MM.1S (cell line): ENCODE measurements at regions not wholly inside any gene's neighbourhood (a gene's known extent, or its start where the extent isn't known, plus 50 kb on each side); places are given as distances from the start of the nearest gene placed in this dataset.

ENCODE experiments used
- DNase-seq: peaks from one replicate; pipeline ENCODE4 v3.0.0-alpha.2; 2015
- H2AFZ ChIP-seq: fragments of 300-600 bp; sonication (generic); 2 replicates; pipeline ENCODE4 v1.6.0; 2016; ENCODE audit warnings: antibody characterized with exemption, low read length
- H3F3A ChIP-seq: fragments of 300-600 bp; sonication (generic); 2 replicates; pipeline ENCODE4 v1.6.1; 2016; ENCODE audit warnings: mild to moderate bottlenecking, antibody characterized with exemption, low read length, moderate library complexity, mixed read lengths; ENCODE audit not compliant: insufficient read depth
- H3K27ac ChIP-seq: fragments of 300-600 bp; sonication (generic); 2 replicates; pipeline ENCODE4 v1.5.1; 2016; ENCODE audit warnings: mild to moderate bottlenecking, low read length
- H3K27me3 ChIP-seq: fragments of 300-600 bp; sonication (generic); replicated peaks from 2 replicates; pipeline ENCODE4 v1.6.0; 2016; ENCODE audit warnings: low read length; ENCODE audit not compliant: insufficient read depth
- H3K36me3 ChIP-seq: fragments of 300-600 bp; sonication (generic); replicated peaks from 2 replicates; pipeline ENCODE4 v1.6.1; 2016; ENCODE audit warnings: mild to moderate bottlenecking, low read length, mixed read lengths; ENCODE audit not compliant: insufficient read depth
- H3K4me1 ChIP-seq: fragments of 300-600 bp; sonication (generic); 2 replicates; pipeline ENCODE4 v1.6.1; 2016; ENCODE audit warnings: low read length, mixed read lengths
- H3K4me2 ChIP-seq: fragments of 300-600 bp; sonication (generic); 2 replicates; pipeline ENCODE4 v1.6.0; 2016; ENCODE audit warnings: low read depth, low read length
- H3K4me3 ChIP-seq: fragments of 300-600 bp; sonication (generic); 2 replicates; pipeline ENCODE4 v1.5.1; 2016; ENCODE audit warnings: low read length, mixed read lengths
- H3K79me2 ChIP-seq: fragments of 300-600 bp; sonication (generic); 2 replicates; pipeline ENCODE4 v1.6.1; 2016; ENCODE audit warnings: mixed run types, low read length, mixed read lengths
- H3K9ac ChIP-seq: fragments of 300-600 bp; sonication (generic); 2 replicates; pipeline ENCODE4 v1.6.1; 2016; ENCODE audit warnings: low read length, mixed read lengths
- H3K9me2 ChIP-seq: fragments of 300-600 bp; sonication (generic); replicated peaks from 2 replicates; pipeline ENCODE4 v1.6.1; 2016; ENCODE audit warnings: mild to moderate bottlenecking, low read length, mixed read lengths; ENCODE audit not compliant: insufficient read depth
- H3K9me3 ChIP-seq: fragments of 300-600 bp; sonication (generic); replicated peaks from 2 replicates; pipeline ENCODE4 v1.6.1; 2016; ENCODE audit warnings: mild to moderate bottlenecking, low read length, mixed read lengths; ENCODE audit not compliant: insufficient read depth
- H4K20me1 ChIP-seq: fragments of 300-600 bp; sonication (generic); 2 replicates; pipeline ENCODE4 v1.6.1; 2016; ENCODE audit warnings: mild to moderate bottlenecking, low read length, moderate library complexity, mixed read lengths; ENCODE audit not compliant: insufficient read depth
- CTCF ChIP-seq: fragments of 300-600 bp; sonication (generic); IDR thresholded peaks from 2 replicates; pipeline ENCODE4 v1.5.1; 2016; ENCODE audit warnings: antibody characterized with exemption, low read length, mixed read lengths
- EZH2 ChIP-seq: fragments of 300-600 bp; sonication (generic); optimal IDR thresholded peaks from 2 replicates; pipeline ENCODE3; 2017; ENCODE audit warnings: low read depth, mild to moderate bottlenecking, antibody characterized with exemption, low read length, mixed read lengths
- EZH2phosphoT487 ChIP-seq: fragments of 300-600 bp; sonication (generic); IDR thresholded peaks from 2 replicates; pipeline ENCODE4 v1.6.1; 2018; ENCODE audit warnings: antibody characterized with exemption, low read length

GRCh38 chr2:175872721-175873120 is 129.3 kb downstream of the LNPK start:
- Histone ChIP-seq H3K9ac (no peak overlapping the region), H3K9me2 (no peaks in the 10 kb centered on the region), H3K4me1 (no peaks in the 10 kb centered on the region), H3K4me2 (no peak overlapping the region), H3K27ac (no peak overlapping the region), H3K36me3 (no peaks in the 10 kb centered on the region), H3K9me3 (no peaks in the 10 kb centered on the region), H2AFZ (no peak overlapping the region), H4K20me1 (no peaks in the 10 kb centered on the region), H3F3A (no peaks in the 10 kb centered on the region), H3K4me3 (no peak overlapping the region), H3K27me3 (no peaks in the 10 kb centered on the region), H3K79me2 (no peaks in the 10 kb centered on the region)
- no peak for DNase-seq
- TF ChIP-seq EZH2 (no peak), EZH2phosphoT487 (no peak), CTCF (no peak)

GRCh38 chr2:175872005-175872348 is 130.1 kb downstream of the LNPK start:
- H3K27ac ChIP-seq, result no peak overlapping the region
- H2AFZ ChIP-seq, result no peak overlapping the region
- H3K4me2 ChIP-seq, result no peak overlapping the region
- no peaks in the 10 kb centered on the region for H3F3A ChIP-seq
- H3K9ac ChIP-seq, result no peak overlapping the region
- TF ChIP-seq EZH2 (no peak), EZH2phosphoT487 (no peak), CTCF (no peak)
- no peaks in the 10 kb centered on the region for H3K79me2 ChIP-seq
- no peaks in the 10 kb centered on the region for H3K4me1 ChIP-seq
- H3K27me3 ChIP-seq, result no peaks in the 10 kb centered on the region
- no peaks in the 10 kb centered on the region for H3K9me2 ChIP-seq
- H3K36me3 ChIP-seq, result no peaks in the 10 kb centered on the region
- H3K9me3 ChIP-seq, result no peaks in the 10 kb centered on the region
- H4K20me1 ChIP-seq, result no peaks in the 10 kb centered on the region
- no peak overlapping the region for H3K4me3 ChIP-seq
- no peak for DNase-seq

GRCh38 chr2:175871331-175872004 is 130.6 kb downstream of the LNPK start:
- Histone ChIP-seq H3K4me2 (no peak overlapping the region), H3K9me3 (no peaks in the 10 kb centered on the region), H3K4me3 (no peak overlapping the region), H3K4me1 (no peaks in the 10 kb centered on the region), H3F3A (no peaks in the 10 kb centered on the region), H3K27me3 (no peaks in the 10 kb centered on the region), H3K36me3 (no peaks in the 10 kb centered on the region), H3K79me2 (no peaks in the 10 kb centered on the region), H4K20me1 (no peaks in the 10 kb centered on the region), H2AFZ (no peak overlapping the region), H3K9me2 (no peaks in the 10 kb centered on the region), H3K9ac (no peak overlapping the region), H3K27ac (no peak overlapping the region)
- no peak for DNase-seq
- TF ChIP-seq EZH2phosphoT487 (no peak), EZH2 (no peak), CTCF (no peak)
